ENCODE measurements at regions not wholly inside any gene's neighbourhood (a gene's known extent, or its start where the extent isn't known, plus 50 kb on each side); places are given as distances from the start of the nearest gene placed in this dataset.
"Not testable (repeated sequence)": the region's sequence is repeated elsewhere in the genome, so short reads cannot be mapped to it uniquely, and the experiment has no call there.

DNA sequence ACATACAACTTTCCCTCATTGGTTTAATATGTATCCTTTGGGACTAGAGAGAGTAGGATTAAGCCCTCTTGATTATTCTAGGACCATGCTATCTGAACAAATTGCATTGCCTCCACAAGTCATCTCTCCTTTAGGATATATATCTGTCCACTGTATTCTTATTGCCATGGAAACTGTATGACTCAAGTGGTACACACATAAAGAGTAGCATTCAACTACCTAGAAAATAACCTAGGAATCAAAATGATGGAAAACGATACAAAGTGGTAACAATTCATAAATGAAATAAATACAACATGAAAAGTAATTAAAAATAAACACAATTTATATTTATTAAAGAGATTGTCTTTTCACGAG, 212.1 kb upstream of the P2RY1 start:
- H3K27me3 Mint-ChIP-seq: no peaks in the 10 kb centered on the region
- H3K9me3 Mint-ChIP-seq: no peaks in the 10 kb centered on the region
- H3K4me3 Mint-ChIP-seq: no peak overlapping the region
- no peak overlapping the region for H3K27ac Mint-ChIP-seq
- H3K36me3 Mint-ChIP-seq: no peaks in the 10 kb centered on the region
- no peaks in the 10 kb centered on the region for H3K4me1 Mint-ChIP-seq
- no peak for ATAC-seq

DNA sequence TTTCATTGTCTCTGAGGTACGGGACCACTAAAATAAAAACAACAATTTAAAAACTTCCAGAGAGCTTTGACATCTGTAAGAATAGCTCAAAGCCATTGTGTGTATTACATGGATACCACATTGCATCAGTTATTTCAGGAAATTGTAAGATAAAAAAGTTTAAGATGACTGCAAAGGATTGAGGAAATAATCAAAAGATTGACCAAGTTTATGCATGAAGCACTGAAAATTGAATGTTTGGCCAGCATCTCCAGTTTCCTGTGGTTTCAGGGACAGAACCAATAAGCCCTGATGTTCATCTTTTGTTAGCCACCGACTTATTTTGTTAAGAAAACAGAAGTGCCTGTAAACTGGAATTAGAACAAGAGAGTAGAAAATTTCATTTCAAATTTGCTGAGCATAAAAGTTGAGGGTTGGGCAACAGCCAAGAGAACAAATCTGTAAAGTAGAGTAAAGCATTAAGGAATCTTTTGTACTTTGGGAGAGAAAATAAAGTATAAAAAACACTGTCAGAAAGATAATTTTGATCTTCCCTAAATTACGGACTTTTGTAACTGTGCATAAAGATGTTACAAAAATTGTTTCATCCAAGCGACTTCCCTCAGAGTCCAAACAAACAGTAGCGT, 211.5 kb upstream of the P2RY1 start:
- Mint-ChIP-seq H3K4me3 (no peak overlapping the region), H3K27me3 (no peaks in the 10 kb centered on the region), H3K27ac (no peak overlapping the region), H3K9me3 (no peaks in the 10 kb centered on the region), H3K4me1 (no peaks in the 10 kb centered on the region), H3K36me3 (no peaks in the 10 kb centered on the region)
- ATAC-seq: no peak

DNA sequence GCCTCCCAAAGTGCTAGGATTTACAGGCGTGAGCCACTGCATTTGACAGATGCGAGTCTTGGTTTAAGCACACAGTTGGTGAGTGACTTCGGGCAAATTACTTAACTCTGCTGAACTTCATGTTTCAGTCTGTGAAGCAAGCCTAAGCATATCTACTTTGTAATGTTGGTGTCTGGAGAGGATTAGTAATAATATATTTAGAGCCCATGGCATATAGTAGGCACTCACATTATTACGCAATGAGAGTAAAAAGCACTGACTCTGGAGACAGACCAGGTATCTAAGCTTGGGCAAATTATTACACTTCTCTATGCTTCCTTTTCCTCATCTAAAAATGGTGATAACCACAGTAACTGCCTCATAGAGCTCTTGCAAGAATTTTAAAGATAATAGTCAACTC, 208.7 kb upstream of the P2RY1 start:
- no peaks in the 10 kb centered on the region for H3K27me3 Mint-ChIP-seq
- H3K4me1 Mint-ChIP-seq: no peaks in the 10 kb centered on the region
- H3K36me3 Mint-ChIP-seq: no peaks in the 10 kb centered on the region
- peaks cover 6% of the 10 kb centered on the region for H3K9me3 Mint-ChIP-seq
- H3K27ac Mint-ChIP-seq: no peak overlapping the region
- no peak for ATAC-seq
- no peak overlapping the region for H3K4me3 Mint-ChIP-seq

DNA sequence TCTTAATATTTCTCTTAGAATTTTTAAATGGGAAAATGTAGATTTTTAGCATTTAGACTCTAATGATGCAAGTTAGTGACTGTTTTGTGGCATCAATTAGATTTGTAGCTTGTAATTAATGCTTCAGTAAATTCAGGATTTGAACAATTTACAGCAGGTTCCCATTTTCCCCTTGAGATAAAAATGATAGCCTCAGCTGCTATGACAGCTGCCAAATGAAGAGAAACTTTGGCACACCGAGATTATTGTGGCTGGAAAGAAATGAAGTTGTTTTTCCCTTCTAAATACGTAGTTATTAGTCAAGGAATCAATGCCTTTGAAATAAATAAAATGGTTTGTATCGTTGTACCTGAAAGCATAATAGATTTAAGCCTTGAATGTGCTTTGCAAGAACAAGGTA, 206.4 kb upstream of the P2RY1 start:
- peaks cover 4% of the 10 kb centered on the region for H3K27me3 Mint-ChIP-seq
- peaks cover 8% of the 10 kb centered on the region for H3K9me3 Mint-ChIP-seq
- no peaks in the 10 kb centered on the region for H3K36me3 Mint-ChIP-seq
- H3K27ac Mint-ChIP-seq: no peak overlapping the region
- no peaks in the 10 kb centered on the region for H3K4me1 Mint-ChIP-seq
- no peak for ATAC-seq
- no peak overlapping the region for H3K4me3 Mint-ChIP-seq

DNA sequence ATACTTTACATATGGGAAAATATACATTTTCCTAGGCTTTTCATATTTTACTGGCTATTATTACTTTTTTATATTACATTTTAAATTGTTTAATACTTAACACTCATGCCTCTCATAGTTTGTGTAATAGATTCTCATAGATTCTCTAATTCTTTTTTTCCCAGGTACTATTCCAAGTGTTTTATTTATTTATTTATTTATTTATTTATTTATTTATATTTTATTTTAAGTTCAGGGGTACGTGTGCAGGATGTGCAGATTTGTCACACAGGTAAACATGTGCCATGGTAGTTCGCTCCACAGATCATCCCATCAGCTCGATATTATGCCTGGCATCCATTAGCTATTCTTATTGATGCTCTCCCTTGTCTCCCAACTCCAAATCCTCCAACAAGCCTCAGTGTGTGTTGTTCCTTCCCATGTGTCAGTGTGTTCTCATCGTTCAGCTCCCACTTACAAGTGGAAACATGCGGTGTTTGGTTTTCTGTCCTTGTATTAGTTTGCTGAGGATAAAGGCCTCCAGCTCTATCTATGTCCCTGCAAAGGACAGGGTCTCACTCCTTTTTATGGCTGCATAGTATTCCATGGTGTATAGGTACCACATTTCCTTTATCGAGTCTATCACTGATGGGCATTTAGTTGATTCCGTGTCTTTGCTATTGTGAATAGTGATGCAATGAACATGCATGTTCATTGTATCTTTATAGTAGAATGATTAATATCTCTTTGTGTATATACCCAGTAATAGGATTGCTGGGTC, 205.4 kb upstream of the P2RY1 start:
- H3K27ac Mint-ChIP-seq: no peak overlapping the region
- H3K9me3 Mint-ChIP-seq: peaks cover 8% of the 10 kb centered on the region
- ATAC-seq: no peak
- no peak overlapping the region for H3K4me3 Mint-ChIP-seq
- no peaks in the 10 kb centered on the region for H3K36me3 Mint-ChIP-seq
- H3K27me3 Mint-ChIP-seq: peaks cover 15% of the 10 kb centered on the region
- no peaks in the 10 kb centered on the region for H3K4me1 Mint-ChIP-seq

DNA sequence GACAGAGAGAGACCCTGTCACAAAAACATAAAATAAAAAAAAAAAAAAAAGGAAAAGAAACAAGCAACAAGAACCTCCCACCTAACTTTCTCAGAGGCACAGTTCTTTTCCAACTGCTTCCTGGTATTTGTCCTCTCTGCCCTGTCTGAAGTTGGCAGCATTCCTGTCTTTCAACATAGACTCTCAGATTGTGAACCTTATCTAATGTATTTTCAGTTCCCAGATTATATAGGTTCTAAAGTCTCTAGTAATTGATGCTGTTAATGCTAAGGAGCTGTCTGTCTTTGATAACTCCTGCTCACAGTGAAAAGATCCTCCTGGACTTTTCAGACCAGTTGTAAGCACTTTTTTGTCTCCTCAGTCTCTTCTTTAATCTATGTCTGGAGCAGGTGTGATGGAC, 199.5 kb upstream of the P2RY1 start:
- Mint-ChIP-seq H3K27ac (no peak overlapping the region), H3K9me3 (peaks cover 5% of the 10 kb centered on the region), H3K4me1 (no peaks in the 10 kb centered on the region), H3K27me3 (peaks cover 42% of the 10 kb centered on the region), H3K36me3 (no peaks in the 10 kb centered on the region), H3K4me3 (no peak overlapping the region)
- ATAC-seq: no peak

DNA sequence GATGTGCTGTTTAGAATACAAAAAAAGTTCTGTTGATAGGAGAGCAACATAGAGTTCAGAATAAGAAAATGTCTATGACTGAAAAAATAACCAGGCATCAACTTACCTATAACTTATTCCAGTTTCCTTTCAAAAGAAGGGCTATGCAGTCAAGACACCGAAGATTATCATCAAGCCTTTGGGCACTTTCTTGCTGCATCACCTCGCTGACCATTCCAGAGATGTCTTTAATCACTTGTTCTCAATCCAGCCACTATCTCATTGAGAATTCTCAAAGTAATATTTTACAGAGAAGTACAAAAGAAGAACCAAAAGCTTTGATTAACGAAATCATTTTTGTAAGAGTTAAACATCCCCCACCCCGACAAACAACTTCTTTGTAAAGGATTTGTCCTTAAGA, 198.3 kb upstream of the P2RY1 start:
- H3K4me1 Mint-ChIP-seq: no peaks in the 10 kb centered on the region
- no peak for ATAC-seq
- no peak overlapping the region for H3K27ac Mint-ChIP-seq
- no peak overlapping the region for H3K4me3 Mint-ChIP-seq
- peaks cover 2% of the 10 kb centered on the region for H3K9me3 Mint-ChIP-seq
- no peaks in the 10 kb centered on the region for H3K36me3 Mint-ChIP-seq
- peaks cover 45% of the 10 kb centered on the region for H3K27me3 Mint-ChIP-seq

DNA sequence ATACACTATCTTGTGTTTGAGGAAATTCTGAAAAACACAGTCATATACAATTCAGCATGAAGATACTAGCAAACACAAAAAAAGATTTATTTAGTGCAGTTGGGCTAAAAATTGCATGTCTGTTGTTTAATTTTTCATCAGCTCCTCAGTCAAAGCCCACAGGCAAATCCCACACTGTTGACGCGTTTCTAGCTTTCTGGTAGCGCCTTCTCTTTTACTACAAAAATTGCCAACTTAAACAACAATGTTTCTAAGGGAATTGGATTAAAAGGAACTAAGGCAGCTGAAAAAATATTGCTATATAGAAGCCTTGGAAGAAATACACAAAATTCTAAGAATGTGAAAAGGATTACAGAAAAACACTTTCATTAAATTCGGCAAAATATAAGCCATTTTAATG, 196.7 kb upstream of the P2RY1 start:
- no peaks in the 10 kb centered on the region for H3K4me1 Mint-ChIP-seq
- ATAC-seq: no peak
- H3K9me3 Mint-ChIP-seq: no peaks in the 10 kb centered on the region
- H3K27ac Mint-ChIP-seq: no peak overlapping the region
- H3K36me3 Mint-ChIP-seq: no peaks in the 10 kb centered on the region
- no peak overlapping the region for H3K4me3 Mint-ChIP-seq
- peaks cover 44% of the 10 kb centered on the region for H3K27me3 Mint-ChIP-seq

DNA sequence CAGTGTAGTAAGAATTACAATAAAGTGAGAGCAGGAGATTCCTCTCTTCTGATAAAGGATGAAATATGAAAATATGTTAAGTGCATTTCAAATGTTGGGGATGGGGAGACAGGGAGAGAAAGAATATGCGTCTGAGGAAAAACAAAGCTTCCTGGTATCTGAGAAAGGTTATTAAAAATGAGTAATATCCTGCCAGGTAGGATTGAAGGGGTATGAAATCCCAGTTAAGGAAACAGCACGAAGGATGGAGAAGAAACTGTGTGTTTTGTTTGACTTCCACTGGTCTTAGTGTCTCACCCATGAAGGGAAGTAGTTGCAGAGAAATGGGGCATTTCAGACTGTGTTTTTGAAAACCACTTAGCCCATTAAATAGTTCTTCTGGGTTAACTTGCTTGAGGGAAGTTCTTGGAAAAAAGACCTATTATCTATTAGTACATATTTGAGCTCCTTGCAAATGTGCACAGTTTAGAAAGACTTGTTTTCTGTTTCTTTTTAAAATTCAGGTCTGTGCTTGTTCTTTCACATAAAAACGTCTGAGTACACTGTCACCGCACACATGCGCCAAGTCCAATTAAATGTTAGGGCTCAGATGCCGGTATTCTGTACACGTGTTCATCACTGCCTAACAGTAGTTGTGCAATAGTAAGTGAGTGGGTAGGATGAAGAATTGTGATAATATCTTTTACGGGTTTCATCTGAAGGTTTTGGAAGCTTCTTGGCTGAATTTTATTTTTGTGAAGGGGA, 196.1 kb upstream of the P2RY1 start:
- no peaks in the 10 kb centered on the region for H3K36me3 Mint-ChIP-seq
- no peaks in the 10 kb centered on the region for H3K4me1 Mint-ChIP-seq
- no peak overlapping the region for H3K27ac Mint-ChIP-seq
- ATAC-seq: no peak
- no peak overlapping the region for H3K4me3 Mint-ChIP-seq
- peaks cover 37% of the 10 kb centered on the region for H3K27me3 Mint-ChIP-seq
- no peaks in the 10 kb centered on the region for H3K9me3 Mint-ChIP-seq

DNA sequence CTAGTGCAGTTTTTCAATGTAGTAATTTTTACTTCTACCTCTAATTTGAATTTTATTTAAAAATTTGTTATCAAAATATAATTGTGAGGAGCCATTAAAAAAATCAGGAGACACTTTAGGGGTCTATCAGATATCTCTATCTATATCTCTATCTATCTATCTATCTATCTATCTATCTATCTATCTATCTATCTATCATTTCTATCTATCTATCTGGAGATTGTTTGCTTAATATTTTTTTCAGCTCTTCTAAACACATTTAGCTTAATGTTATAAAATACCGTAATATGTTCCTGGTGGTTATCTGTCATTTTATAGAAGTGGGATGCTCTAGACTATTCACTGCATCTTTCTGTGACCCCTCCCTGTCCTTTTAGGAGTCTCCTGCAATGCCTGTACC, 193.7 kb upstream of the P2RY1 start:
- Mint-ChIP-seq H3K4me1 (no peaks in the 10 kb centered on the region), H3K36me3 (no peaks in the 10 kb centered on the region), H3K27me3 (peaks cover 28% of the 10 kb centered on the region), H3K9me3 (peaks cover 4% of the 10 kb centered on the region), H3K4me3 (no peak overlapping the region), H3K27ac (no peak overlapping the region)
- no peak for ATAC-seq

DNA sequence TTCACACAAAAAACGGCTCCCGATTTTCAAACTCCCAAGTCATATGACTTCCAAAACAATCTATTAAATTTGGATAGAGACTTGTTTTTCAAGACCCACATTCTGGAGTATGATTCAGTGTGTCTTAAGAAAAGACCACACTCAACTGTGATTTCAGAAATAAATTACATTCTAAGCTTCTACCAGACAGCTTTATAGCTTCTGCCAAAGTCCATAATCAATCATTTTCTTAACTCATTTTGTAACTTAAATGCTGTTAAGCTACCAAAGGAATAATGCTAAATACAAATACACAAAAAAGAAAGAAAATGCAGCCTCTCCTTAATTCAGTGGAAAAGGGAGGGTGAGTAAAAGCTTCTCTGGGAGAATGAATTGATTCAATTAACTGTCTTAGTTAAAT, 192.3 kb upstream of the P2RY1 start:
- no peaks in the 10 kb centered on the region for H3K36me3 Mint-ChIP-seq
- no peak overlapping the region for H3K27ac Mint-ChIP-seq

DNA sequence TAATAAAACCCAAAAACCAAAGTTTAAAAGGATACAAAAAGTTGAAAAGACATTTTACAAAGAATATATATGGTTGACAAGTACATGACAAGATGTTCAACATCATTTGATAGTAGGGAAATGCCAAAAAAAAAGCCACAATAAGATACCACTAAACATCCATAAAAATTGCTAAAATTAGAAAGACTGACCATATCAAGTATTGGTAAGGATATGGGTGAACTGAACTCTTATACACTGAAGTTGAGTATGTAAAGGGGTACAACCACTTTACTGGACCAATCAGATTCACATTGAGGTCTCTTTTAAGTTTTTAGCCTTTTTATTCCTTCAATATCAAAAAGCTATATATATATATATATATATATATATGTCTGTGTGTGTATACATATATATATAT, 190.5 kb upstream of the P2RY1 start:
- Mint-ChIP-seq H3K27ac (no peak overlapping the region), H3K27me3 (peaks cover 9% of the 10 kb centered on the region), H3K9me3 (peaks cover 4% of the 10 kb centered on the region), H3K4me3 (no peak overlapping the region), H3K4me1 (no peaks in the 10 kb centered on the region), H3K36me3 (no peaks in the 10 kb centered on the region)
- no peak for ATAC-seq

More for the DNA sequence above, 192.3 kb upstream of the P2RY1 start:
- Mint-ChIP-seq H3K4me1 (no peaks in the 10 kb centered on the region), H3K27me3 (peaks cover 23% of the 10 kb centered on the region), H3K9me3 (peaks cover 4% of the 10 kb centered on the region), H3K4me3 (no peak overlapping the region)
- no peak for ATAC-seq

DNA sequence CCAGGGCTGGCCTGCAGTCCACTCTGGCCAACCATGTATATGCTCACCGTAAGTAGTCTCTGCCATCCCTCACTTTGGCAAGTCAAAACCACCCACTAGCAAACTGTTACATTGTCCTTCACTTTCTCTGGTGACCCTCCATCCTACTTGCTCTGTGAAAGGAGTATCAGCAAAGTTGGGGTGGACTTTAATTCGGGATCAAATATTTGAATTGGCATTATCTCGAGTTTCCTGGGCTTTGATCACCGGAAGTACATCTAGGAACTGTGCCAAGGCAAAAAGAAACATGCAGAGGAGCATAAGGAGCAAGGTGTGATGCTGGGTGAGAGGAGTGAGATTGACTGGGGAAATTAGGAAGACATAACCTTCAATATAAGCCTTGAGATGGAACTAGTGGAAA, 188.9 kb upstream of the P2RY1 start:
- no peak overlapping the region for H3K27ac Mint-ChIP-seq
- H3K4me1 Mint-ChIP-seq: no peaks in the 10 kb centered on the region
- H3K4me3 Mint-ChIP-seq: no peak overlapping the region
- no peaks in the 10 kb centered on the region for H3K36me3 Mint-ChIP-seq
- H3K9me3 Mint-ChIP-seq: peaks cover 4% of the 10 kb centered on the region
- H3K27me3 Mint-ChIP-seq: no peaks in the 10 kb centered on the region
- no peak for ATAC-seq

DNA sequence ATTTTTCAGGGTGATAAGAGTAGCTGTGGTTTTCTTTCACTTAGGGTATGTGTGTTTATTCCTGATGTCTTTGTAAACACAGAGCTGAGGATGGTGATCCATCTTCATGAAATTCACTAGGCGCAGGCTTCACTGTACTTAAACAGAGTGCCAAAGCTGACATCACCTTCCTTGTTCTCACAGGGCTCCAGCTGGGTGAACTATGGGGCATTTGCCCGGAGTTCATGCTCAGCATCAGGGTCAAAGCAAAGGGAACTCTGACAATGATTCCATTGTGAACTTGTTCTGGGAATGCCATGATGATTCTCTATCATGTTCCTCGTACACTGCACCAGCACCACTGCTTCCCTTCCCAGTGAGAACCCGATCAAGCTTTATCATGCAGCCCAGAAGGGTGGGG, 184.8 kb upstream of the P2RY1 start:
- ATAC-seq: no peak
- peaks cover 2% of the 10 kb centered on the region for H3K9me3 Mint-ChIP-seq
- H3K4me3 Mint-ChIP-seq: no peak overlapping the region

DNA sequence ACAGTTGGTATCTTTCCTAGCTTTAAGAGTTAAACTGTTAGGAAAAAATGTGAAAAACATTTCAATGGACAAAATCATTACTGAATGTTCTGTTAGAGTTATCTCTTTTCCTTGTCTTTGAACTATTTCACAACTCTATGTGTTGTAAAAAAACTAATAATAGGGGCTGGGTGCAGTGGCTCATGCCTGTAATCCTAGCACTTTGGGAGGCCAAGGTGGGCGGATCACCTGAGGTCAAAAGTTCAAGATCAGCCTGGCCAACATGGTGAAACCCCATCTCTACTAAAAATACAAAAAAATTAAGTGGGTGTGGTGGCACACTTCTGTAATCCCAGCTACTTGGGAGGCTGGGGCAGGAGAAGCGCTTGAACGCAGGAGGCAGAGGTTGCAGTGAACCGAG, 184.0 kb upstream of the P2RY1 start:
- not testable (repeated sequence) for H3K36me3 Mint-ChIP-seq, H3K27me3 Mint-ChIP-seq, H3K4me3 Mint-ChIP-seq, H3K27ac Mint-ChIP-seq, H3K4me1 Mint-ChIP-seq, H3K9me3 Mint-ChIP-seq, ATAC-seq

More for the DNA sequence above, 184.8 kb upstream of the P2RY1 start:
- no peaks in the 10 kb centered on the region for H3K27me3 Mint-ChIP-seq
- H3K27ac Mint-ChIP-seq: no peak overlapping the region
- no peaks in the 10 kb centered on the region for H3K4me1 Mint-ChIP-seq
- no peaks in the 10 kb centered on the region for H3K36me3 Mint-ChIP-seq
